Duodenal mucosa (tissue), 2 donors: ENCODE measurements at regions not wholly inside any gene's neighbourhood (a gene's known extent, or its start where the extent isn't known, plus 50 kb on each side); places are given as distances from the start of the nearest gene placed in this dataset.
"Not testable (repeated sequence)": the region's sequence is repeated elsewhere in the genome, so short reads cannot be mapped to it uniquely, and the experiment has no call there.

Experiments
- H3K27ac ChIP-seq: one replicate; pipeline ENCODE4 v1.7.0; 2013; ENCODE audit warnings: low read depth, low read length
- H3K27me3 ChIP-seq, 2 donors: one replicate each; pipeline ENCODE4 v1.7.0; 2013; ENCODE audit warnings: low read length in 2 of 2, control low read depth in 1 of 2; ENCODE audit not compliant: insufficient read depth in 2 of 2, control insufficient read depth in 1 of 2
- H3K36me3 ChIP-seq, 2 donors: one replicate each; pipeline ENCODE4 v1.7.0; 2013; ENCODE audit warnings: low read length in 2 of 2, control low read depth in 1 of 2; ENCODE audit not compliant: insufficient read depth in 2 of 2, control insufficient read depth in 1 of 2
- H3K4me1 ChIP-seq, 2 donors: one replicate each; pipeline ENCODE4 v1.7.0; 2013; ENCODE audit warnings: low read length in 2 of 2, control low read depth in 1 of 2; ENCODE audit not compliant: insufficient read depth in 2 of 2, control insufficient read depth in 1 of 2
- H3K4me3 ChIP-seq, 2 donors: one replicate each; pipeline ENCODE4 v1.7.0; 2013; ENCODE audit warnings: low read length in 2 of 2, low read depth in 1 of 2
- H3K9ac ChIP-seq, 2 donors: one replicate each; pipeline ENCODE4 v1.7.0; 2013; ENCODE audit warnings: low read length in 2 of 2, low read depth in 1 of 2
- H3K9me3 ChIP-seq, 2 donors: one replicate each; pipeline ENCODE4 v1.7.0; 2013; ENCODE audit warnings: low read length in 2 of 2, control low read depth in 1 of 2; ENCODE audit not compliant: control insufficient read depth in 1 of 2

GRCh38 chr18:34516355-34516754, 193.7 kb upstream of the DTNA start:
- not testable (repeated sequence) for H3K9ac ChIP-seq, H3K4me1 ChIP-seq, H3K9me3 ChIP-seq, H3K27ac ChIP-seq, H3K36me3 ChIP-seq, H3K27me3 ChIP-seq, H3K4me3 ChIP-seq

GRCh38 chr18:34516996-34517395, 193.1 kb upstream of the DTNA start:
- not testable (repeated sequence) for H3K27me3 ChIP-seq, H3K4me3 ChIP-seq, H3K9ac ChIP-seq, H3K36me3 ChIP-seq, H3K4me1 ChIP-seq, H3K27ac ChIP-seq, H3K9me3 ChIP-seq

DNA sequence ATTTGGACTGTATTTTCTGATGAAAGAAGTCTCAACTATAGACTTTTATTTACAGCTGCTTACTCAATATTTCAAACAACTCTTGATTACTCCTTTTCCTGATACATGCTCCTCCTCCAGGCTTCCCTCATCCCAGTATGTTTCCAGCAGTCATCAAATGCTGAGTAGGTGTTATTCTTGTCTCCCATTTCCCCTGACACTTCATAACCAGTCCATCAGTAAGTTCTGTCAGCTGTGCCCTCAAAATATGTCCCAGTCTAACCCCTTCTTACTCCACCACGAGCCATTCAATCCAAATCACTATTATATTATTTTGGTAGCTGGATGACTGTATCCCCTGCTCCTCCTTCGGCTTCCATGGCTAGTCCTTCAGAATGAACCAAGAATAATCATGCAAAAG, 189.1 kb upstream of the DTNA start:
- no peak overlapping the region for H3K27ac ChIP-seq
- H3K9ac ChIP-seq = no peak overlapping the region
- no peaks in the 10 kb centered on the region for H3K4me1 ChIP-seq
- H3K27me3 ChIP-seq = no peaks in the 10 kb centered on the region
- no peaks in the 10 kb centered on the region for H3K9me3 ChIP-seq
- H3K4me3 ChIP-seq = no peak overlapping the region
- H3K36me3 ChIP-seq = no peaks in the 10 kb centered on the region

- Histone ChIP-seq H3K27me3 (no peaks in the 10 kb centered on the region), H3K36me3 (no peaks in the 10 kb centered on the region), H3K27ac (no peak overlapping the region), H3K4me1 (no peaks in the 10 kb centered on the region), H3K9ac (no peak overlapping the region), H3K4me3 (no peak overlapping the region), H3K9me3 (no peaks in the 10 kb centered on the region)
These were observed 187.5 kb upstream of the DTNA start for GRCh38 chr18:34522603-34523002.

DNA sequence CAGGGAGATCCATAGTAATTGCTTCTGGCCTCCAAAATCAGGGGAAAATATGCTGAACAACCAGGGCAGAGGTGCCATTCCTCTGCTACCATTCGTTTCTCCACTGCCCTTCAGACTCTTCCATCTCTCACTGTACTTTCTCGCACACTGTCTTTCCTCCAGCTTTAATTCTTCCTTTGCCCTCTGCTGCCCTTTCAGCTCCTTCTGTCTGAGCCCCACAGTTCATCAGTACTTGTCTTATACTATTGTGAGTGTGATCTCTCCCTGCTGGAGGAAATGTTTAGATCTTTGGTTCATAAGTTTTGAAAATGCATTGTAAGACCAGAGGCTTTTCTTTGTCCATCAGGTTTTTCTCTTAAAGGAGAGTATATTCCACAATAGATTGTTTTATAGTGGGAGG, 184.9 kb upstream of the DTNA start:
- Histone ChIP-seq H3K27me3 (no peaks in the 10 kb centered on the region), H3K27ac (no peak overlapping the region), H3K4me1 (no peaks in the 10 kb centered on the region), H3K9ac (no peak overlapping the region), H3K36me3 (no peaks in the 10 kb centered on the region), H3K4me3 (no peak overlapping the region), H3K9me3 (no peaks in the 10 kb centered on the region)

- no peaks in the 10 kb centered on the region for H3K27me3 ChIP-seq
- no peaks in the 10 kb centered on the region for H3K4me1 ChIP-seq
- H3K9ac ChIP-seq = no peak overlapping the region
- H3K36me3 ChIP-seq = no peaks in the 10 kb centered on the region
- H3K4me3 ChIP-seq = no peak overlapping the region
- no peak overlapping the region for H3K27ac ChIP-seq
- no peaks in the 10 kb centered on the region for H3K9me3 ChIP-seq
These were observed 181.9 kb upstream of the DTNA start for GRCh38 chr18:34528177-34528576.

- no peaks in the 10 kb centered on the region for H3K4me1 ChIP-seq
These were observed 180.5 kb upstream of the DTNA start for GRCh38 chr18:34529358-34530335.

GRCh38 chr18:34531110-34531509, 179.0 kb upstream of the DTNA start:
- Histone ChIP-seq H3K4me1 (no peaks in the 10 kb centered on the region), H3K4me3 (no peak overlapping the region), H3K9ac (no peak overlapping the region), H3K27me3 (no peaks in the 10 kb centered on the region), H3K36me3 (no peaks in the 10 kb centered on the region), H3K9me3 (no peaks in the 10 kb centered on the region), H3K27ac (no peak overlapping the region)

More at GRCh38 chr18:34529358-34530335, 180.5 kb upstream of the DTNA start:
- Histone ChIP-seq H3K36me3 (no peaks in the 10 kb centered on the region), H3K27ac (no peak overlapping the region), H3K9ac (no peak overlapping the region), H3K4me3 (no peak overlapping the region), H3K27me3 (no peaks in the 10 kb centered on the region), H3K9me3 (no peaks in the 10 kb centered on the region)

DNA sequence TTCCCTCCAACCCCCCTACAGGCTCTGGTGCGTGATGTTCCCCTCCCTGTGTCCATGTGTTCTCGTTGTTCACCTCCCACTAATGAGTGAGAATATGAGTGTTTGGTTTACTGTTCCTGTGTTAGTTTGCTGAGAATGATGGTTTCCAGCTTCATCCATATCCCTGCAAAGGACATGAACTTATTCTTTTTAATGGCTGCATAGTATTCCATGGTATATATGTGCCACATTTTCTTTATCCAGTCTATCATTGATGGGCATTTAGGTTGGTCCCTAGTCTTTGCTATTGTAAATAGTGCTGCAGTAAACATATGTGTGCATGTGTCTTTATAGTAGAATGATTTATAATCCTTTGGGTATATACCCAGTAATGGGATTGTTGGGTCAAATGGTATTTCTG, 175.5 kb upstream of the DTNA start:
- not testable (repeated sequence) for H3K9me3 ChIP-seq, H3K27me3 ChIP-seq, H3K4me3 ChIP-seq, H3K36me3 ChIP-seq, H3K9ac ChIP-seq, H3K27ac ChIP-seq, H3K4me1 ChIP-seq

GRCh38 chr18:34540897-34541296, 169.2 kb upstream of the DTNA start:
- Histone ChIP-seq H3K9me3 (no peaks in the 10 kb centered on the region), H3K4me3 (no peak overlapping the region), H3K36me3 (no peaks in the 10 kb centered on the region)

More at GRCh38 chr18:34540897-34541296, 169.2 kb upstream of the DTNA start:
- no peaks in the 10 kb centered on the region for H3K4me1 ChIP-seq
- no peak overlapping the region for H3K27ac ChIP-seq
- H3K9ac ChIP-seq = no peak overlapping the region
- no peaks in the 10 kb centered on the region for H3K27me3 ChIP-seq
